Neural cell (in vitro differentiated cells): ENCODE measurements at regions not wholly inside any gene's neighbourhood (a gene's known extent, or its start where the extent isn't known, plus 50 kb on each side); places are given as distances from the start of the nearest gene placed in this dataset.

Experiments used
- CTCF ChIP-seq: fragments of 450-650 bp; IDR thresholded peaks from 2 replicates; pipeline ENCODE4 v1.5.1; 2014; ENCODE audit warnings: antibody characterized with exemption, mild to moderate bottlenecking, moderate library complexity; ENCODE audit not compliant: poor library complexity, severe bottlenecking
- EP300 ChIP-seq: fragments of 450-650 bp; conservative IDR thresholded peaks from 2 replicates; pipeline ENCODE4 v1.6.1; 2014; ENCODE audit warnings: antibody characterized with exemption, mild to moderate bottlenecking, moderate library complexity; ENCODE audit not compliant: poor library complexity, severe bottlenecking
- EZH2 ChIP-seq: fragments of 200-600, 300-800 bp; shearing (Covaris generic), sonication (generic); IDR thresholded peaks from 2 replicates; pipeline ENCODE4 v1.6.1; 2014; ENCODE audit warnings: antibody characterized with exemption, low read length, borderline replicate concordance, mild to moderate bottlenecking; ENCODE audit not compliant: insufficient read depth, poor library complexity, severe bottlenecking
- MXI1 ChIP-seq: fragments of 450-650 bp; conservative IDR thresholded peaks from 2 replicates; pipeline ENCODE4 v1.6.1; 2014; ENCODE audit warnings: antibody characterized with exemption, mild to moderate bottlenecking; ENCODE audit not compliant: poor library complexity, severe bottlenecking
- POLR2AphosphoS5 ChIP-seq: IDR thresholded peaks from 2 replicates; pipeline ENCODE4 v1.6.1; 2012
- RAD21 ChIP-seq: fragments of 450-650 bp; conservative IDR thresholded peaks from 2 replicates; pipeline ENCODE4 v1.6.1; 2014; ENCODE audit warnings: antibody characterized with exemption, mild to moderate bottlenecking, moderate library complexity
- REST ChIP-seq: IDR thresholded peaks from 2 replicates; pipeline ENCODE4 v1.6.1; 2012; ENCODE audit warnings: borderline replicate concordance
- SMC3 ChIP-seq: fragments of 450-650 bp; conservative IDR thresholded peaks from 2 replicates; pipeline ENCODE4 v1.6.1; 2014; ENCODE audit warnings: antibody characterized with exemption, mild to moderate bottlenecking, moderate library complexity; ENCODE audit not compliant: poor library complexity
- TAF1 ChIP-seq: IDR thresholded peaks from 2 replicates; pipeline ENCODE4 v1.6.1; 2012; ENCODE audit warnings: low read depth

- TF ChIP-seq CTCF = no peak
- TF ChIP-seq EZH2 = no peak
- no peak for TF ChIP-seq MXI1
- no peak for TF ChIP-seq REST
- TF ChIP-seq POLR2AphosphoS5 = no peak
- TF ChIP-seq TAF1 = no peak
- no peak for TF ChIP-seq RAD21
- TF ChIP-seq EP300 = no peak
- no peak for TF ChIP-seq SMC3
Measured at GRCh38 chr16:13421726-13422125, 498.2 kb upstream of the ERCC4 start.
